Upper lobe of right lung (tissue), 1 donor: ENCODE measurements at regions not wholly inside any gene's neighbourhood (a gene's known extent, or its start where the extent isn't known, plus 50 kb on each side); places are given as distances from the start of the nearest gene placed in this dataset.

Source experiments
- ATAC-seq: fragments of 200-7000 bp; cut with Tn5 transposase; one replicate; pipeline ENCODE4 v1.9.1; 2020; ENCODE audit warnings: mild to moderate bottlenecking, moderate library complexity
- DNase-seq: peaks from one replicate; pipeline ENCODE4 v3.0.0-alpha.2; 2020
- H3K27ac ChIP-seq: fragments of 200-600 bp; one replicate; pipeline ENCODE4 v1.8.0; 2022
- H3K27me3 ChIP-seq: fragments of 200-600 bp; one replicate; pipeline ENCODE4 v1.8.0; 2022; ENCODE audit warnings: mild to moderate bottlenecking
- H3K36me3 ChIP-seq: fragments of 200-600 bp; one replicate; pipeline ENCODE4 v1.8.0; 2022
- H3K4me1 ChIP-seq: fragments of 200-600 bp; one replicate; pipeline ENCODE4 v1.8.0; 2022
- H3K4me3 ChIP-seq: fragments of 200-600 bp; one replicate; pipeline ENCODE4 v1.8.0; 2022; ENCODE audit warnings: mild to moderate bottlenecking
- H3K9me3 ChIP-seq: fragments of 200-600 bp; one replicate; pipeline ENCODE4 v1.8.0; 2022
- CTCF ChIP-seq: fragments of 200-600 bp; IDR thresholded peaks from one replicate; pipeline ENCODE4 v1.8.0; 2022; ENCODE audit warnings: antibody characterized with exemption
- intact Hi-C: fragments of 100-400 bp; cut with DNase I; formaldehyde crosslinking; loops from one replicate; pipeline ENCODE4 v1.11.0; 2022
- donor health status: DM: no; HTN: yes; CAD: no; lungs with severe emphysema.

- H3K4me1 ChIP-seq, result no peaks in the 10 kb centered on the region
- intact Hi-C loops, result no loop called here
- no peak for DNase-seq
- no peaks in the 10 kb centered on the region for H3K36me3 ChIP-seq
- ATAC-seq, result no peak
- no peaks in the 10 kb centered on the region for H3K27me3 ChIP-seq
- H3K9me3 ChIP-seq, result no peaks in the 10 kb centered on the region
- H3K27ac ChIP-seq, result no peak overlapping the region
- no peak overlapping the region for H3K4me3 ChIP-seq
- no peak for TF ChIP-seq CTCF
Measured at GRCh38 chr6:94372229-94372628, 952.9 kb upstream of the EPHA7 start.

GRCh38 chr6:94367316-94367715 is 948.0 kb upstream of the EPHA7 start:
- ATAC-seq (no peak), DNase-seq (no peak)
- Histone ChIP-seq H3K9me3 (no peaks in the 10 kb centered on the region), H3K27ac (no peak overlapping the region), H3K4me1 (no peaks in the 10 kb centered on the region), H3K4me3 (no peak overlapping the region), H3K27me3 (no peaks in the 10 kb centered on the region), H3K36me3 (no peaks in the 10 kb centered on the region)
- TF ChIP-seq CTCF, result no peak
- intact Hi-C loops, result no loop called here

GRCh38 chr6:94362061-94362864 is 942.9 kb upstream of the EPHA7 start:
- no peak for TF ChIP-seq CTCF
- DNase-seq (no peak), ATAC-seq (peak; percentile 40)
- intact Hi-C loops, result no loop called here
- Histone ChIP-seq H3K36me3 (no peaks in the 10 kb centered on the region), H3K9me3 (no peaks in the 10 kb centered on the region), H3K27ac (no peak overlapping the region), H3K4me1 (no peaks in the 10 kb centered on the region), H3K27me3 (no peaks in the 10 kb centered on the region), H3K4me3 (no peak overlapping the region)

- ATAC-seq (peak; percentile 50), DNase-seq (no peak)
- TF ChIP-seq CTCF, result no peak
- Histone ChIP-seq H3K27me3 (no peaks in the 10 kb centered on the region), H3K4me1 (no peaks in the 10 kb centered on the region), H3K4me3 (no peak overlapping the region), H3K36me3 (no peaks in the 10 kb centered on the region), H3K9me3 (no peaks in the 10 kb centered on the region), H3K27ac (no peak overlapping the region)
- intact Hi-C loops, result no loop called here
Measured at GRCh38 chr6:94361304-94362060, 942.1 kb upstream of the EPHA7 start.

GRCh38 chr6:94357381-94357980 is 938.1 kb upstream of the EPHA7 start:
- Histone ChIP-seq H3K27me3 (no peaks in the 10 kb centered on the region), H3K27ac (no peak overlapping the region), H3K36me3 (no peaks in the 10 kb centered on the region), H3K4me1 (no peaks in the 10 kb centered on the region), H3K9me3 (no peaks in the 10 kb centered on the region), H3K4me3 (no peak overlapping the region)
- DNase-seq (no peak), ATAC-seq (no peak)
- TF ChIP-seq CTCF, result no peak
- intact Hi-C loops, result no loop called here
